HG03520 (cell line): ENCODE measurements at regions not wholly inside any gene's neighbourhood (a gene's known extent, or its start where the extent isn't known, plus 50 kb on each side); places are given as distances from the start of the nearest gene placed in this dataset.

Experiments
- ATAC-seq: cut with Tn5 transposase; IDR thresholded peaks from one replicate; pipeline ENCODE4 v1.9.1; 2021; ENCODE audit warnings: mild to moderate bottlenecking, moderate library complexity; ENCODE audit not compliant: unreplicated experiment

- no peak for ATAC-seq
These were observed 869.0 kb downstream of the TLE4 start for GRCh38 chr9:80440724-80441123.

GRCh38 chr9:80437825-80438224, 866.1 kb downstream of the TLE4 start:
- no peak for ATAC-seq

GRCh38 chr9:80437091-80437640, 865.4 kb downstream of the TLE4 start:
- no peak for ATAC-seq

- ATAC-seq: no peak
These were observed 863.8 kb downstream of the TLE4 start for GRCh38 chr9:80435591-80435990.

GRCh38 chr9:80426992-80427391, 855.2 kb downstream of the TLE4 start:
- ATAC-seq: no peak

GRCh38 chr9:80417211-80417773, 845.5 kb downstream of the TLE4 start:
- no peak for ATAC-seq

GRCh38 chr9:80410106-80410505, 838.3 kb downstream of the TLE4 start:
- ATAC-seq: no peak

GRCh38 chr9:80407220-80407619, 835.5 kb downstream of the TLE4 start:
- no peak for ATAC-seq

- ATAC-seq: no peak
These were observed 829.5 kb downstream of the TLE4 start for GRCh38 chr9:80401243-80401642.

GRCh38 chr9:80400624-80401230, 829.0 kb downstream of the TLE4 start:
- no peak for ATAC-seq

- no peak for ATAC-seq
These were observed 827.8 kb downstream of the TLE4 start for GRCh38 chr9:80399606-80400005.

- no peak for ATAC-seq
These were observed 816.1 kb downstream of the TLE4 start for GRCh38 chr9:80387828-80388227.

GRCh38 chr9:80385246-80385645, 813.5 kb downstream of the TLE4 start:
- no peak for ATAC-seq

GRCh38 chr9:80383331-80383730, 811.6 kb downstream of the TLE4 start:
- no peak for ATAC-seq

GRCh38 chr9:80382211-80382891, 810.6 kb downstream of the TLE4 start:
- no peak for ATAC-seq

GRCh38 chr9:80380301-80380700, 808.5 kb downstream of the TLE4 start:
- no peak for ATAC-seq

- ATAC-seq: no peak
These were observed 807.0 kb downstream of the TLE4 start for GRCh38 chr9:80378669-80379293.

- no peak for ATAC-seq
These were observed 804.4 kb downstream of the TLE4 start for GRCh38 chr9:80376180-80376579.

- ATAC-seq: no peak
These were observed 803.7 kb downstream of the TLE4 start for GRCh38 chr9:80375477-80375876.

- ATAC-seq: no peak
These were observed 797.9 kb downstream of the TLE4 start for GRCh38 chr9:80369641-80370040.

- no peak for ATAC-seq
These were observed 794.9 kb downstream of the TLE4 start for GRCh38 chr9:80366626-80367025.
